Neural cell (in vitro differentiated cells): ENCODE measurements at regions not wholly inside any gene's neighbourhood (a gene's known extent, or its start where the extent isn't known, plus 50 kb on each side); places are given as distances from the start of the nearest gene placed in this dataset.

Source experiments
- H2AFZ ChIP-seq: fragments of 200-600, 300-800 bp; sonication (generic), shearing (Covaris generic); 2 replicates; pipeline ENCODE4 v1.6.0; 2014; ENCODE audit warnings: low read depth, mild to moderate bottlenecking, antibody characterized with exemption, low read length, moderate library complexity
- H3F3A ChIP-seq: fragments of 200-600 bp; shearing (Covaris generic); 2 replicates; pipeline ENCODE4 v1.6.1; 2016; ENCODE audit warnings: mild to moderate bottlenecking, moderate library complexity, mixed read lengths, antibody characterized with exemption, low read length; ENCODE audit not compliant: insufficient read depth, poor library complexity, severe bottlenecking
- H3K27ac ChIP-seq: fragments of 200-600, 300-800 bp; sonication (generic), shearing (Covaris generic); 2 replicates; pipeline ENCODE4 v1.5.1; 2014; ENCODE audit warnings: mild to moderate bottlenecking, low read length, moderate library complexity
- H3K27me3 ChIP-seq: fragments of 300-800, 200-600 bp; sonication (generic), shearing (Covaris generic); 2 replicates; pipeline ENCODE4 v1.6.0; 2014; ENCODE audit warnings: mild to moderate bottlenecking, low read depth, low read length, moderate library complexity; ENCODE audit not compliant: insufficient read depth
- H3K36me3 ChIP-seq: fragments of 300-800, 200-600 bp; sonication (generic), shearing (Covaris generic); 2 replicates; pipeline ENCODE4 v1.5.1; 2014; ENCODE audit warnings: mild to moderate bottlenecking, antibody characterized with exemption, low read length, moderate library complexity; ENCODE audit not compliant: insufficient read depth
- H3K4me2 ChIP-seq: fragments of 300-800, 200-600 bp; sonication (generic), shearing (Covaris generic); 2 replicates; pipeline ENCODE4 v1.6.0; 2014; ENCODE audit warnings: mild to moderate bottlenecking, low read length
- H3K4me3 ChIP-seq: fragments of 300-800, 200-600 bp; sonication (generic), shearing (Covaris generic); 2 replicates; pipeline ENCODE4 v1.5.1; 2014; ENCODE audit warnings: mild to moderate bottlenecking, low read length, moderate library complexity
- H3K79me2 ChIP-seq: fragments of 200-600 bp; shearing (Covaris generic); replicated peaks from 2 replicates; pipeline ENCODE4 v1.6.0; 2014; ENCODE audit warnings: mild to moderate bottlenecking, low read length, moderate library complexity; ENCODE audit not compliant: insufficient read depth
- H3K9ac ChIP-seq: fragments of 300-800, 200-600 bp; sonication (generic), shearing (Covaris generic); 2 replicates; pipeline ENCODE4 v1.6.1; 2016; ENCODE audit warnings: mild to moderate bottlenecking, low read length, mixed read lengths
- H3K9me2 ChIP-seq: fragments of 200-600 bp; shearing (Covaris generic); 2 replicates; pipeline ENCODE4 v1.6.1; 2016; ENCODE audit warnings: mild to moderate bottlenecking, low read length, mixed read lengths; ENCODE audit not compliant: insufficient read depth
- H3K9me3 ChIP-seq: fragments of 200-600, 300-800 bp; sonication (generic), shearing (Covaris generic); 2 replicates; pipeline ENCODE4 v1.6.1; 2016; ENCODE audit warnings: mild to moderate bottlenecking, mixed run types, low read length, moderate library complexity, mixed read lengths
- H4K20me1 ChIP-seq: fragments of 200-600 bp; shearing (Covaris generic); 2 replicates; pipeline ENCODE4 v1.6.1; 2016; ENCODE audit warnings: mild to moderate bottlenecking, mixed run types; ENCODE audit not compliant: insufficient read depth
- CTCF ChIP-seq: fragments of 450-650 bp; IDR thresholded peaks from 2 replicates; pipeline ENCODE4 v1.5.1; 2014; ENCODE audit warnings: antibody characterized with exemption, mild to moderate bottlenecking, moderate library complexity; ENCODE audit not compliant: poor library complexity, severe bottlenecking
- EP300 ChIP-seq: fragments of 450-650 bp; conservative IDR thresholded peaks from 2 replicates; pipeline ENCODE4 v1.6.1; 2014; ENCODE audit warnings: antibody characterized with exemption, mild to moderate bottlenecking, moderate library complexity; ENCODE audit not compliant: poor library complexity, severe bottlenecking
- EZH2 ChIP-seq: fragments of 200-600, 300-800 bp; shearing (Covaris generic), sonication (generic); IDR thresholded peaks from 2 replicates; pipeline ENCODE4 v1.6.1; 2014; ENCODE audit warnings: antibody characterized with exemption, low read length, borderline replicate concordance, mild to moderate bottlenecking; ENCODE audit not compliant: insufficient read depth, poor library complexity, severe bottlenecking
- MXI1 ChIP-seq: fragments of 450-650 bp; conservative IDR thresholded peaks from 2 replicates; pipeline ENCODE4 v1.6.1; 2014; ENCODE audit warnings: antibody characterized with exemption, mild to moderate bottlenecking; ENCODE audit not compliant: poor library complexity, severe bottlenecking
- POLR2AphosphoS5 ChIP-seq: IDR thresholded peaks from 2 replicates; pipeline ENCODE4 v1.6.1; 2012
- RAD21 ChIP-seq: fragments of 450-650 bp; conservative IDR thresholded peaks from 2 replicates; pipeline ENCODE4 v1.6.1; 2014; ENCODE audit warnings: antibody characterized with exemption, mild to moderate bottlenecking, moderate library complexity
- SMC3 ChIP-seq: fragments of 450-650 bp; conservative IDR thresholded peaks from 2 replicates; pipeline ENCODE4 v1.6.1; 2014; ENCODE audit warnings: antibody characterized with exemption, mild to moderate bottlenecking, moderate library complexity; ENCODE audit not compliant: poor library complexity
- TAF1 ChIP-seq: IDR thresholded peaks from 2 replicates; pipeline ENCODE4 v1.6.1; 2012; ENCODE audit warnings: low read depth
- TF ChIP-seq, protein P1 (sequence below): IDR thresholded peaks from 2 replicates; pipeline ENCODE4 v1.6.1; 2012; ENCODE audit warnings: borderline replicate concordance

DNA sequence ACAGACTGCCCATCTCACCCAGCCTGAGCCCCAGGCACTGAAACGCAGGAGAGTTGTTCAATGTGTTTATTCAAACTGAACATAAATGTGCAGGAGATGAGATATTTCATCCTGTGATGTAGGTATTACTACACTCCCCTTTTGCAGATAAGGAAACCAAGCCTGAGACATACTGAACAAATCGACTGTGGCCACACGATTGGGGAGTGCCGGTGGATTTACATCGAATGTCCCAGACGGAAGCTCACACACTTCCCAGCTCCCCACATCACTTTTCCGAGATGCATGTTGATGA, 94.8 kb upstream of the ALKAL2 start:
- Histone ChIP-seq H3K27me3 (no peaks in the 10 kb centered on the region), H3K4me3 (no peak overlapping the region), H3K79me2 (no peaks in the 10 kb centered on the region), H3K9me3 (no peaks in the 10 kb centered on the region), H3K9me2 (no peaks in the 10 kb centered on the region), H2AFZ (no peak overlapping the region), H3K4me2 (no peak overlapping the region), H4K20me1 (no peaks in the 10 kb centered on the region), H3F3A (no peaks in the 10 kb centered on the region), H3K27ac (no peak overlapping the region), H3K36me3 (no peaks in the 10 kb centered on the region), H3K9ac (no peak overlapping the region)
- TF ChIP-seq CTCF (no peak), SMC3 (no peak), POLR2AphosphoS5 (no peak), EZH2 (no peak), EP300 (no peak), TAF1 (no peak), RAD21 (no peak), MXI1 (no peak)
- TF ChIP-seq, protein P1, sequence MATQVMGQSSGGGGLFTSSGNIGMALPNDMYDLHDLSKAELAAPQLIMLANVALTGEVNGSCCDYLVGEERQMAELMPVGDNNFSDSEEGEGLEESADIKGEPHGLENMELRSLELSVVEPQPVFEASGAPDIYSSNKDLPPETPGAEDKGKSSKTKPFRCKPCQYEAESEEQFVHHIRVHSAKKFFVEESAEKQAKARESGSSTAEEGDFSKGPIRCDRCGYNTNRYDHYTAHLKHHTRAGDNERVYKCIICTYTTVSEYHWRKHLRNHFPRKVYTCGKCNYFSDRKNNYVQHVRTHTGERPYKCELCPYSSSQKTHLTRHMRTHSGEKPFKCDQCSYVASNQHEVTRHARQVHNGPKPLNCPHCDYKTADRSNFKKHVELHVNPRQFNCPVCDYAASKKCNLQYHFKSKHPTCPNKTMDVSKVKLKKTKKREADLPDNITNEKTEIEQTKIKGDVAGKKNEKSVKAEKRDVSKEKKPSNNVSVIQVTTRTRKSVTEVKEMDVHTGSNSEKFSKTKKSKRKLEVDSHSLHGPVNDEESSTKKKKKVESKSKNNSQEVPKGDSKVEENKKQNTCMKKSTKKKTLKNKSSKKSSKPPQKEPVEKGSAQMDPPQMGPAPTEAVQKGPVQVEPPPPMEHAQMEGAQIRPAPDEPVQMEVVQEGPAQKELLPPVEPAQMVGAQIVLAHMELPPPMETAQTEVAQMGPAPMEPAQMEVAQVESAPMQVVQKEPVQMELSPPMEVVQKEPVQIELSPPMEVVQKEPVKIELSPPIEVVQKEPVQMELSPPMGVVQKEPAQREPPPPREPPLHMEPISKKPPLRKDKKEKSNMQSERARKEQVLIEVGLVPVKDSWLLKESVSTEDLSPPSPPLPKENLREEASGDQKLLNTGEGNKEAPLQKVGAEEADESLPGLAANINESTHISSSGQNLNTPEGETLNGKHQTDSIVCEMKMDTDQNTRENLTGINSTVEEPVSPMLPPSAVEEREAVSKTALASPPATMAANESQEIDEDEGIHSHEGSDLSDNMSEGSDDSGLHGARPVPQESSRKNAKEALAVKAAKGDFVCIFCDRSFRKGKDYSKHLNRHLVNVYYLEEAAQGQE, result no peak

DNA sequence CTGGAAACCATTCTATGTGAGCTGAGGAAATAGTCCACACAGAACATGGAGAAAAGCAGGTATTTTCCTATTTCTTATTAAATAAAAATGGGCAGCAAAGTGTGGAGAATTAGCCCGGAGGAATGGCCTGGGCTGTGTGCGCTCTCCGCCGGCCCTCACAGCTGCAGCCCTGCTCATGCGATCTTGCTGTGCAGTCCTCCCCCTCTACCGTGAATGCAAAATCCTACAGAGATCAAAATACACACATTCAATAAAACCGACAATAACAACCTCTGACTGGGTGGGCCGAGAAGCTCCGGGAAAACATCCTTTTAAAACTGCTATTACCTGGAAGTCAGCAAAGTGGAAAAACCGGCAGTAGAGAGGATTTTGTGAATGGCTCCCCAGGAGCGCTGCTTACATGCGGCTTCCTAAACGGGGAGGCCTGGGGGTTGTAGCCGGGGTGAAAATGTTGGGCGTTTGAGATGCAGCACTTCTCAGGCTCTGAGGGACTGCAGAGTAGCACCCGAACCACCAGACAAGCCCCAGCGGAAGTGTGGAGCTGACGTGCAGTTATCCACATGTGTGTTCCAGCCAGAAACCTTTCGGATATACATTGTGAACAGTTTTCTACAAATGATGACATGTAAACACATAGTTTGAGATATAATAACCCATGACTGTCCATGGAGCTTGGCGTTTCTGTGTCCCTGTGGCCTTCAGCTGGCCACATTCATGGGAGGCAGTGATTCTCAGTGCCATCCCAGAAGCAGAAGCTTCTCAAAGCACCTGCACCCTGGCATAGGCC, 94.2 kb upstream of the ALKAL2 start:
- Histone ChIP-seq H3K9me3 (no peaks in the 10 kb centered on the region), H2AFZ (no peak overlapping the region)
- TF ChIP-seq, protein P1, result no peak
- TF ChIP-seq EP300 (no peak), MXI1 (no peak), POLR2AphosphoS5 (peak; percentile 47), CTCF (no peak)

More for the DNA sequence above, 94.2 kb upstream of the ALKAL2 start:
- no peak overlapping the region for H3K27ac ChIP-seq
- no peak overlapping the region for H3K4me3 ChIP-seq
- H3K79me2 ChIP-seq, result no peaks in the 10 kb centered on the region
- no peaks in the 10 kb centered on the region for H3K36me3 ChIP-seq
- H3K4me2 ChIP-seq, result no peak overlapping the region
- no peak overlapping the region for H3K9ac ChIP-seq
- H4K20me1 ChIP-seq, result no peaks in the 10 kb centered on the region
- no peaks in the 10 kb centered on the region for H3K9me2 ChIP-seq
- H3K27me3 ChIP-seq, result no peaks in the 10 kb centered on the region
- H3F3A ChIP-seq, result no peaks in the 10 kb centered on the region
